GM19043 (cell line): ENCODE measurements at regions not wholly inside any gene's neighbourhood (a gene's known extent, or its start where the extent isn't known, plus 50 kb on each side); places are given as distances from the start of the nearest gene placed in this dataset.

Experiments
- ATAC-seq: cut with Tn5 transposase; IDR thresholded peaks from one replicate; pipeline ENCODE4 v1.9.1; 2021; ENCODE audit warnings: low read depth; ENCODE audit not compliant: unreplicated experiment

- no peak for ATAC-seq
Measured at GRCh38 chr11:57098191-57098590, 83.6 kb upstream of the LRRC55 start.

GRCh38 chr11:57100638-57101331, 81.0 kb upstream of the LRRC55 start:
- no peak for ATAC-seq

- ATAC-seq: no peak
Measured at GRCh38 chr11:57103899-57104605, 77.7 kb upstream of the LRRC55 start.

GRCh38 chr11:57109331-57109730, 72.4 kb upstream of the LRRC55 start:
- ATAC-seq: no peak

GRCh38 chr11:57111619-57112018, 70.1 kb upstream of the LRRC55 start:
- ATAC-seq: no peak

GRCh38 chr11:57116654-57117053, 65.1 kb upstream of the LRRC55 start:
- ATAC-seq: peak; percentile 53

GRCh38 chr11:57120192-57120965, 61.4 kb upstream of the LRRC55 start:
- ATAC-seq: no peak

- no peak for ATAC-seq
Measured at GRCh38 chr11:57121996-57122395, 59.8 kb upstream of the LRRC55 start.

- ATAC-seq: no peak
Measured at GRCh38 chr11:57123590-57123989, 58.2 kb upstream of the LRRC55 start.

- no peak for ATAC-seq
Measured at GRCh38 chr11:57124505-57124904, 57.2 kb upstream of the LRRC55 start.

- no peak for ATAC-seq
Measured at GRCh38 chr11:57124917-57125316, 56.8 kb upstream of the LRRC55 start.

- no peak for ATAC-seq
Measured at GRCh38 chr11:57126766-57127400, 54.9 kb upstream of the LRRC55 start.

- ATAC-seq: no peak
Measured at GRCh38 chr11:57131080-57131790, 50.5 kb upstream of the LRRC55 start.
